A549 (cell line): ENCODE measurements at regions not wholly inside any gene's neighbourhood (a gene's known extent, or its start where the extent isn't known, plus 50 kb on each side); places are given as distances from the start of the nearest gene placed in this dataset.

Experiments
- ATAC-seq, 2 experiments: fragments of 200-7000 bp in 1 of 2; fragments of >200 bp in 1 of 2; cut with Nextera tagmentation in 1 of 2; cut with Tn5 transposase in 1 of 2; 3 replicates each; pipeline versions ENCODE4 v1.8.0 to v1.9.1; 2018 to 2020; ENCODE audit warnings: mild to moderate bottlenecking in 1 of 2, moderate library complexity in 1 of 2
- CTCF ChIA-PET: fragments of 300-600 bp; sonication (Branson Sonifier 250); formaldehyde crosslinking; extraction: SDS; loops from one replicate; lab custom pipeline; 2021; ENCODE audit warnings: antibody characterized with exemption, inconsistent platforms; lab: Yijun Ruan, JAX
- POLR2A ChIA-PET: fragments of 350-600 bp; formaldehyde crosslinking; extraction: SDS; loops from one replicate; lab custom pipeline; 2021; ENCODE audit warnings: antibody characterized with exemption, inconsistent platforms; lab: Yijun Ruan, JAX
- DNase-seq, 2 experiments: peaks; one replicate each; pipeline versions ENCODE4 v3.0.0 to v3.0.0-alpha.2; 2011 to 2016; ENCODE audit warnings: low read depth in 1 of 2, low spot score in 1 of 2
- FAIRE-seq: peaks from 2 replicates; lab custom pipeline; 2011; peaks lifted over from hg19 to GRCh38; lab: Jason Lieb, UNC
- H3K27ac ChIP-seq, 2 experiments: fragments of >200 bp; sonication (Bioruptor Twin); formaldehyde crosslinking; 3 replicates each; pipeline ENCODE4 v1.5.1; 2016 to 2017
- H3K4me1 ChIP-seq: fragments of >200 bp; sonication (Bioruptor Twin); formaldehyde crosslinking; 3 replicates; pipeline ENCODE4 v1.6.1; 2016
- H3K4me2 ChIP-seq: fragments of >200 bp; sonication (Bioruptor Twin); formaldehyde crosslinking; 3 replicates; pipeline ENCODE4 v1.6.1; 2016
- H3K4me3 ChIP-seq: fragments of >200 bp; sonication (Bioruptor Twin); formaldehyde crosslinking; 3 replicates; pipeline ENCODE4 v1.5.1; 2016
- H3K9me3 ChIP-seq: fragments of >200 bp; sonication (Bioruptor Twin); formaldehyde crosslinking; 3 replicates; pipeline ENCODE4 v1.6.1; 2016
- BCL3 ChIP-seq: fragments of >200 bp; sonication (Bioruptor Twin); formaldehyde crosslinking; IDR thresholded peaks from 3 replicates; pipeline ENCODE4 v1.6.1; 2016
- BHLHE40 ChIP-seq: IDR thresholded peaks from 2 replicates; pipeline ENCODE4 v1.6.1; 2012; ENCODE audit warnings: low read depth, low read length, inconsistent platforms
- CBX8 ChIP-seq: fragments of 200-600 bp; sonication (generic); IDR thresholded peaks from 2 replicates; pipeline ENCODE4 v1.6.1; 2016
- CEBPB ChIP-seq, 2 experiments: fragments of >200 bp in 1 of 2; sonication (Bioruptor Twin) in 1 of 2; formaldehyde crosslinking in 1 of 2; IDR thresholded peaks; 2 replicates each; pipeline ENCODE4 v1.6.1; 2012 to 2016
- CHD2 ChIP-seq: fragments of 150-350 bp; IDR thresholded peaks from 2 replicates; pipeline ENCODE4 v1.6.1; 2014; ENCODE audit warnings: low read length; ENCODE audit not compliant: partially characterized antibody
- CHD4 ChIP-seq: fragments of 200-600 bp; sonication (generic); IDR thresholded peaks from 2 replicates; pipeline ENCODE4 v1.6.1; 2016; ENCODE audit warnings: antibody characterized with exemption, mild to moderate bottlenecking, borderline replicate concordance
- E2F6 ChIP-seq: IDR thresholded peaks from 2 replicates; pipeline ENCODE4 v1.6.1; 2012; ENCODE audit warnings: low read depth, borderline replicate concordance
- EHF ChIP-seq: fragments of 250-450 bp; sonication (Bioruptor Pico); IDR thresholded peaks from 2 replicates; pipeline ENCODE4 v1.5.0; 2020; ENCODE audit warnings: mild to moderate bottlenecking
- FOSB ChIP-seq: fragments of 250-450 bp; sonication (Bioruptor Pico); IDR thresholded peaks from 2 replicates; pipeline ENCODE4 v1.5.0; 2020; ENCODE audit warnings: mild to moderate bottlenecking, moderate library complexity
- FOXS1 ChIP-seq: fragments of 250-450 bp; sonication (Bioruptor Pico); IDR thresholded peaks from 2 replicates; pipeline ENCODE4 v1.5.0; 2020; ENCODE audit warnings: mild to moderate bottlenecking, moderate library complexity
- HDAC2 ChIP-seq: fragments of 200-600 bp; sonication (generic); IDR thresholded peaks from 2 replicates; pipeline ENCODE4 v1.6.1; 2016
- HES2 ChIP-seq: fragments of >200 bp; sonication (Bioruptor Twin); formaldehyde crosslinking; IDR thresholded peaks from 2 replicates; pipeline ENCODE4 v1.6.1; 2016
- HEYL ChIP-seq: fragments of 250-450 bp; sonication (Bioruptor Pico); IDR thresholded peaks from 2 replicates; pipeline ENCODE4 v1.8.0; 2021; ENCODE audit warnings: mild to moderate bottlenecking, moderate library complexity
- HMGXB4 ChIP-seq: fragments of 250-450 bp; sonication (Bioruptor Pico); IDR thresholded peaks from 2 replicates; pipeline ENCODE4 v1.5.0; 2021; ENCODE audit warnings: mild to moderate bottlenecking, moderate library complexity, borderline replicate concordance
- HOXB13 ChIP-seq: fragments of 250-450 bp; sonication (Bioruptor Pico); IDR thresholded peaks from 2 replicates; pipeline ENCODE4 v1.5.0; 2020; ENCODE audit warnings: low read depth, mild to moderate bottlenecking, moderate library complexity
- HOXB5 ChIP-seq: fragments of 250-450 bp; sonication (Bioruptor Pico); IDR thresholded peaks from 2 replicates; pipeline ENCODE4 v1.5.0; 2020; ENCODE audit warnings: mild to moderate bottlenecking, moderate library complexity
- JUNB ChIP-seq: fragments of >200 bp; sonication (Bioruptor Twin); formaldehyde crosslinking; IDR thresholded peaks from 2 replicates; pipeline ENCODE4 v1.6.1; 2016
- KDM1A ChIP-seq: fragments of 200-600 bp; sonication (generic); IDR thresholded peaks from 2 replicates; pipeline ENCODE4 v1.6.1; 2016; ENCODE audit warnings: low read depth, mild to moderate bottlenecking
- KDM5A ChIP-seq: fragments of 200-600 bp; sonication (generic); IDR thresholded peaks from 2 replicates; pipeline ENCODE4 v1.6.1; 2016; ENCODE audit warnings: antibody characterized with exemption, mild to moderate bottlenecking
- NPAS2 ChIP-seq: fragments of 250-450 bp; sonication (Bioruptor Pico); IDR thresholded peaks from 2 replicates; pipeline ENCODE4 v1.8.0; 2022; ENCODE audit warnings: mild to moderate bottlenecking, moderate library complexity, borderline replicate concordance
- POLR2AphosphoS2 ChIP-seq: conservative IDR thresholded peaks from 2 replicates; pipeline ENCODE4 v1.6.1; 2012; ENCODE audit warnings: low read length, improper control_type of control experiment, inconsistent platforms
- RFX5 ChIP-seq: fragments of 450-650 bp; IDR thresholded peaks from 2 replicates; pipeline ENCODE4 v1.7.1; 2014; ENCODE audit warnings: antibody characterized with exemption, mild to moderate bottlenecking, moderate library complexity
- TP53 ChIP-seq: fragments of 250-450 bp; sonication (Bioruptor Pico); IDR thresholded peaks from 2 replicates; pipeline ENCODE4 v1.5.0; 2021; ENCODE audit warnings: mild to moderate bottlenecking, moderate library complexity
- USF2 ChIP-seq: fragments of 450-650 bp; IDR thresholded peaks from 2 replicates; pipeline ENCODE4 v1.6.1; 2014; ENCODE audit warnings: antibody characterized with exemption
- ZC3H11A ChIP-seq: fragments of 450-650 bp; IDR thresholded peaks from 2 replicates; pipeline ENCODE4 v1.6.1; 2014; ENCODE audit warnings: antibody characterized with exemption, mild to moderate bottlenecking
- ZFP36 ChIP-seq: fragments of 450-650 bp; IDR thresholded peaks from 2 replicates; pipeline ENCODE4 v1.6.1; 2014; ENCODE audit warnings: borderline replicate concordance; ENCODE audit not compliant: partially characterized antibody
- WGBS: methylation state at CpG from one replicate; pipeline ENCODE4 v1.1.6; 2017; ENCODE audit errors: missing lambda C conversion rate; 5-methylcytosine and 5-hydroxymethylcytosine counted together

- Histone ChIP-seq H3K27ac (no peak overlapping the region), H3K4me2 (no peak overlapping the region), H3K4me3 (no peak overlapping the region), H3K9me3 (no peaks in the 10 kb centered on the region), H3K4me1 (no peaks in the 10 kb centered on the region)
- TF ChIP-seq CBX8 (no peak), KDM5A (no peak), HDAC2 (no peak), ZC3H11A (no peak), BCL3 (no peak), HOXB5 (CRISPR knock-in tag) (no peak), USF2 (no peak), TP53 (CRISPR knock-in tag) (no peak), NPAS2 (CRISPR knock-in tag) (no peak), FOSB (CRISPR knock-in tag) (no peak), JUNB (no peak), E2F6 (no peak), FOXS1 (CRISPR knock-in tag) (no peak), EHF (CRISPR knock-in tag) (no peak), HEYL (CRISPR knock-in tag) (no peak), HES2 (no peak)
- ATAC-seq (no peak), FAIRE-seq (no peak), DNase-seq (no peak)
- POLR2A ChIA-PET, result no interaction called here
- CTCF ChIA-PET, result interaction anchor here (0.6 kb wide), 1 partner anchor 1389 kb away, joined by 4 read pairs; no protein-coding TSS in a partner anchor
Measured at GRCh38 chr1:60229821-60230220, 156.3 kb upstream of the C1orf87 start.

GRCh38 chr1:60228041-60228491, 154.5 kb upstream of the C1orf87 start:
- no peak for DNase-seq
- POLR2A ChIA-PET, result no interaction called here
- no peak overlapping the region for H3K4me2 ChIP-seq

More at GRCh38 chr1:60228041-60228491, 154.5 kb upstream of the C1orf87 start:
- no peaks in the 10 kb centered on the region for H3K4me1 ChIP-seq
- no peak for ATAC-seq
- TF ChIP-seq EHF (CRISPR knock-in tag) (no peak), KDM1A (no peak), CHD4 (no peak), ZFP36 (no peak), E2F6 (no peak), HES2 (no peak), CEBPB (IDR thresholded peaks at IDR 0.05) (no peak), RFX5 (no peak), HMGXB4 (CRISPR knock-in tag) (no peak), BHLHE40 (no peak), CHD2 (no peak), POLR2AphosphoS2 (no peak), HDAC2 (no peak), HOXB13 (no peak), HOXB5 (CRISPR knock-in tag) (no peak)
- TF ChIP-seq, all 56 proteins: peak for 0
- 41% methylated on average over 1 of the region's 1 CpG for WGBS
- H3K9me3 ChIP-seq, result no peaks in the 10 kb centered on the region
- no peak overlapping the region for H3K4me3 ChIP-seq
- FAIRE-seq, result no peak
- CTCF ChIA-PET, result no interaction called here
- no peak overlapping the region for H3K27ac ChIP-seq
